Smooth muscle cell (in vitro differentiated cells): ENCODE measurements at regions not wholly inside any gene's neighbourhood (a gene's known extent, or its start where the extent isn't known, plus 50 kb on each side); places are given as distances from the start of the nearest gene placed in this dataset.

Experiments used
- DNase-seq: peaks from one replicate; lab custom pipeline; 2025; ENCODE audit not compliant: unreplicated experiment; lab: John Stamatoyannopoulos, UW
- H2AFZ ChIP-seq: fragments of 200-600 bp; sonication (generic); 2 replicates; pipeline ENCODE4 v1.6.0; 2016; ENCODE audit warnings: antibody characterized with exemption, low read depth, mild to moderate bottlenecking
- H3F3A ChIP-seq: fragments of 200-600 bp; sonication (generic); 2 replicates; pipeline ENCODE4 v1.6.0; 2017; ENCODE audit warnings: antibody characterized with exemption, low read depth
- H3K27ac ChIP-seq: fragments of 200-600 bp; sonication (generic); 2 replicates; pipeline ENCODE4 v1.5.1; 2016; ENCODE audit warnings: low read depth, mild to moderate bottlenecking
- H3K27me3 ChIP-seq: fragments of 200-600 bp; sonication (generic); 2 replicates; pipeline ENCODE4 v1.6.1; 2016; ENCODE audit warnings: low read depth, mild to moderate bottlenecking
- H3K36me3 ChIP-seq: fragments of 200-600 bp; sonication (generic); 2 replicates; pipeline ENCODE4 v1.5.1; 2016; ENCODE audit warnings: low read depth
- H3K4me1 ChIP-seq: fragments of 200-600 bp; sonication (generic); 2 replicates; pipeline ENCODE4 v1.5.1; 2016; ENCODE audit warnings: low read depth
- H3K4me2 ChIP-seq: fragments of 200-600 bp; sonication (generic); 2 replicates; pipeline ENCODE4 v1.6.0; 2016; ENCODE audit warnings: mild to moderate bottlenecking
- H3K4me3 ChIP-seq: fragments of 200-600 bp; sonication (generic); 2 replicates; pipeline ENCODE4 v1.5.1; 2016; ENCODE audit warnings: mild to moderate bottlenecking
- H3K79me2 ChIP-seq: fragments of 200-600 bp; sonication (generic); 2 replicates; pipeline ENCODE4 v1.6.0; 2016; ENCODE audit warnings: low read depth, mild to moderate bottlenecking
- H3K9ac ChIP-seq: fragments of 200-600 bp; sonication (generic); 2 replicates; pipeline ENCODE4 v1.6.0; 2016; ENCODE audit warnings: low read depth
- H3K9me3 ChIP-seq: fragments of 200-600 bp; sonication (generic); replicated peaks from 2 replicates; pipeline ENCODE4 v1.5.1; 2016; ENCODE audit warnings: low read depth
- H4K20me1 ChIP-seq: fragments of 200-600 bp; sonication (generic); 2 replicates; pipeline ENCODE4 v1.6.0; 2016; ENCODE audit warnings: low read depth
- WGBS: methylation state at CpG from one replicate; pipeline ENCODE4 v1.1.7; 2016; ENCODE audit warnings: low lambda C conversion rate; 5-methylcytosine and 5-hydroxymethylcytosine counted together
- TF ChIP-seq, protein P1 (sequence below): fragments of 200-600 bp; sonication (generic); IDR thresholded peaks from 2 replicates; pipeline ENCODE4 v1.5.1; 2017; ENCODE audit warnings: borderline replicate concordance, mild to moderate bottlenecking, antibody characterized with exemption; ENCODE audit not compliant: insufficient read depth, poor library complexity, severe bottlenecking

DNA sequence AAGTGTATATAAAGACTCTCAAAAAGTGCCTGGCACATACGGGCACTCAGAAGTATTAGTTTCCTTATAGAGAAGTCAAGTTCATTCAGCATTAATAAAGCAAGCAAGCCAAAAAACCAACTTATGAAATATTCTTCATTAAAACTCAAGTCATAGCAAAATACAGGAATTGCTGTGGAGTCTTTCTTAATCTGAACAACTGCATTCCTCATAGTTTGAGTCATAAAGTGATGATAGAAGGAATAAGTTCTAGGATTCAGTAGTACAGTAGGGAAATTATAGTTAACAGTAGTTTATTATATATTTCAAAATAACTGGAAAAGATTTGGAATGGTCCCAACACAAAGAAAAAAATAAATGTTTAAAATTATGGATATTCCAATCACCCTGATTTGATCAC lies 200.3 kb downstream of the C11orf91 start:
- H3K4me1 ChIP-seq: no peaks in the 10 kb centered on the region
- TF ChIP-seq, protein P1, sequence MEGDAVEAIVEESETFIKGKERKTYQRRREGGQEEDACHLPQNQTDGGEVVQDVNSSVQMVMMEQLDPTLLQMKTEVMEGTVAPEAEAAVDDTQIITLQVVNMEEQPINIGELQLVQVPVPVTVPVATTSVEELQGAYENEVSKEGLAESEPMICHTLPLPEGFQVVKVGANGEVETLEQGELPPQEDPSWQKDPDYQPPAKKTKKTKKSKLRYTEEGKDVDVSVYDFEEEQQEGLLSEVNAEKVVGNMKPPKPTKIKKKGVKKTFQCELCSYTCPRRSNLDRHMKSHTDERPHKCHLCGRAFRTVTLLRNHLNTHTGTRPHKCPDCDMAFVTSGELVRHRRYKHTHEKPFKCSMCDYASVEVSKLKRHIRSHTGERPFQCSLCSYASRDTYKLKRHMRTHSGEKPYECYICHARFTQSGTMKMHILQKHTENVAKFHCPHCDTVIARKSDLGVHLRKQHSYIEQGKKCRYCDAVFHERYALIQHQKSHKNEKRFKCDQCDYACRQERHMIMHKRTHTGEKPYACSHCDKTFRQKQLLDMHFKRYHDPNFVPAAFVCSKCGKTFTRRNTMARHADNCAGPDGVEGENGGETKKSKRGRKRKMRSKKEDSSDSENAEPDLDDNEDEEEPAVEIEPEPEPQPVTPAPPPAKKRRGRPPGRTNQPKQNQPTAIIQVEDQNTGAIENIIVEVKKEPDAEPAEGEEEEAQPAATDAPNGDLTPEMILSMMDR: no peak
- no peaks in the 10 kb centered on the region for H3F3A ChIP-seq
- H2AFZ ChIP-seq: no peak overlapping the region
- H3K9me3 ChIP-seq: no peaks in the 10 kb centered on the region
- DNase-seq: no peak
- peaks cover 51% of the 10 kb centered on the region for H4K20me1 ChIP-seq
- H3K4me2 ChIP-seq: no peak overlapping the region
- H3K4me3 ChIP-seq: no peak overlapping the region
- no peaks in the 10 kb centered on the region for H3K36me3 ChIP-seq
- no peak overlapping the region for H3K9ac ChIP-seq
- no peaks in the 10 kb centered on the region for H3K27me3 ChIP-seq
- no peaks in the 10 kb centered on the region for H3K79me2 ChIP-seq
- no peak overlapping the region for H3K27ac ChIP-seq
- 83% methylated on average over 1 of the region's 1 CpG for WGBS

DNA sequence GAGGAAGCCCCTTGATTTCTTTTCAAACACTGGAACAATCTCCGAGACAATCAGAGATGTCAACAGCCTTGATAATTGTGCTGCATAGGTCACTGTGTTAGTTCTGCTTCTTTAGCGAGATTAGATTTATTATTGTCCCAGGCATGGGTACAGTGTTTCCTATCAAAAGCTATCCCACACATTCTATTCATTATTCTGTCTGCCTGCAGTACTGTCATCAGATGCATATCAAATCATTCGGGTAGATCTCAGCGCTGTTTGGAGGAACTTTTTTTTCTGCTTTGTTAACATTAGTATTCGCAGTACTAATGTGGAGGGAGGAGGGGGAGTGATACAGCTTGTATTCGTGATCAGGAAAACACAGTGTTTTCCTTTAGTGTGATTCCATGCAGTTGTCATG lies 208.0 kb downstream of the C11orf91 start:
- no peaks in the 10 kb centered on the region for H3K9me3 ChIP-seq
- peaks cover 12% of the 10 kb centered on the region for H3K27me3 ChIP-seq
- no peak overlapping the region for H3K4me3 ChIP-seq
- no peaks in the 10 kb centered on the region for H3F3A ChIP-seq
- no peak overlapping the region for H3K9ac ChIP-seq
- no peak for DNase-seq
- no peaks in the 10 kb centered on the region for H3K36me3 ChIP-seq
- 90% methylated on average over 6 of the region's 6 CpGs for WGBS
- H3K4me1 ChIP-seq: no peaks in the 10 kb centered on the region
- H4K20me1 ChIP-seq: peaks cover 9% of the 10 kb centered on the region
- H3K79me2 ChIP-seq: no peaks in the 10 kb centered on the region
- no peak overlapping the region for H3K27ac ChIP-seq
- TF ChIP-seq, protein P1: no peak
- H3K4me2 ChIP-seq: no peak overlapping the region
- no peak overlapping the region for H2AFZ ChIP-seq

GRCh38 chr11:33490842-33491370 lies 209.7 kb downstream of the C11orf91 start:
- H3K27me3 ChIP-seq: peaks cover 12% of the 10 kb centered on the region
- TF ChIP-seq, protein P1: no peak

GRCh38 chr11:33488971-33489370 lies 211.7 kb downstream of the C11orf91 start:
- H3K4me1 ChIP-seq: no peaks in the 10 kb centered on the region
- 83% methylated on average over 3 of the region's 3 CpGs for WGBS
- no peak for DNase-seq
- H3K9ac ChIP-seq: no peak overlapping the region
- H3K27me3 ChIP-seq: peaks cover 12% of the 10 kb centered on the region
- no peaks in the 10 kb centered on the region for H3F3A ChIP-seq
- H3K79me2 ChIP-seq: no peaks in the 10 kb centered on the region
- TF ChIP-seq, protein P1: no peak
- peaks cover 6% of the 10 kb centered on the region for H4K20me1 ChIP-seq
- no peak overlapping the region for H3K27ac ChIP-seq
- H2AFZ ChIP-seq: no peak overlapping the region
- no peak overlapping the region for H3K4me2 ChIP-seq
- H3K36me3 ChIP-seq: no peaks in the 10 kb centered on the region
- no peak overlapping the region for H3K4me3 ChIP-seq
- H3K9me3 ChIP-seq: no peaks in the 10 kb centered on the region

More at GRCh38 chr11:33490842-33491370, 209.7 kb downstream of the C11orf91 start:
- H3K9me3 ChIP-seq: no peaks in the 10 kb centered on the region
- H3K79me2 ChIP-seq: no peaks in the 10 kb centered on the region
- no peak overlapping the region for H3K27ac ChIP-seq
- no peaks in the 10 kb centered on the region for H3F3A ChIP-seq
- H3K4me1 ChIP-seq: no peaks in the 10 kb centered on the region
- peaks cover 6% of the 10 kb centered on the region for H4K20me1 ChIP-seq
- no peak overlapping the region for H3K4me3 ChIP-seq
- no peaks in the 10 kb centered on the region for H3K36me3 ChIP-seq
- H3K9ac ChIP-seq: no peak overlapping the region
- 74% methylated on average over 3 of the region's 3 CpGs for WGBS
- no peak overlapping the region for H2AFZ ChIP-seq
- H3K4me2 ChIP-seq: no peak overlapping the region
- no peak for DNase-seq
